ENCODE measurements at regions not wholly inside any gene's neighbourhood (a gene's known extent, or its start where the extent isn't known, plus 50 kb on each side); places are given as distances from the start of the nearest gene placed in this dataset.

DNA sequence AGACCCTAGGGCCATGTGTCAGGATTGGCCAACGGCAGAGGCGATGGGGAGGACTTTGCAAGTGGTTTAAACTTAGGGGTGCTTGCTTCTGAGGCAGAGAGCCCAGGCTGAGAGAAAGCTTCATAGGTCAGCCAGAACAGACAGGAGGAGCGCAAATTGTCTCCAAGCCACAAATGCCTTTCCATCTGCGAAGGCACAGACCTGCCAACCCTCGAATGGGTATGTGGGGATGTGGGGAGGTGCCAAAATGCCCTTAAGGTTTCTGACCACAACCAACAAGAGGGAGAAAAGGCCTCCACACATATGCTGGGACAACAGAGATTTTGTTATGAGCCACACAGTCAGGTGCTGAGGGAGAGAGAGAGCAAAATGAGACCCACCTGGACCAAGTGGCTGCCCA lies 283.6 kb downstream of the CYP26B1 start:
- DNase-seq (ENCODE audit: low read depth in 2 of 2): no peak

DNA sequence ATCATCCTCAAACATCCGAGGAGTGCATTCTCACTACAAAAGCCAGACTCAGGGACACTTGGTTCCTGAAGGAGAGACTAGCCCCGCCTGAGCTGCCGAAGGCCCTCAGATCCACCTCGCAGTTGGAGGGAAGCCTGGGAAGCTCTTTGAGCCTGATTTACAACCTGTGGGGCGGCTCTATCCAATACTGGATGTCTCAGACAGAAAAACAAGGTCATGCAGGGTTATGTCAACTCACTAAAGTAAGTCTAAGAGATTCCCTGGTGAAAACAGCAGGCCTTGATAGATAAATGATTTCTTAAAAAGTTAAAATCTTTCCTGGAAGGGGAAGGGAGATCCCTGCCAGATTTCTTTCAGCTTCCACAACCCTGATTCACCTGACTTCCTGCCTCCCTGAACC lies 284.3 kb downstream of the CYP26B1 start:
- no peak for DNase-seq (ENCODE audit: low read depth in 2 of 2)

DNA sequence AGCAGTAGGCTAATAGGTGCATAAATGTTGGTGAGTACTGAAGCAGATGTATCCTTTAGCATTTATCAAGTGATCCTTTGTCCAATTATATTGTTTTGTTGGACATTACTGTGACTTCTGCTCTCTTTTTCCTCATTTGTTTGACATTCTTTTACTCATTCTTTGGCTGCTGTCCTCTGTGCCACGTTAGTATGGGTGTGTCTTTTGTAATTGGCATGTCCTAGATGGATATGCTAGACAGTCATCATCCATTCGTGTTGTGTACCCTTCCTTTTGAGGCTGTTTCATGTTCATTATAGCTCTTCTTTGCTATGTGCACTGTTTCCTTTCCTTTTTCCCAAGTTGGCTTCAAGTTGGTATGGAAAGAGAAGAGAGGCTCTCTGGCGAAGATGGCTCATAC lies 284.7 kb downstream of the CYP26B1 start:
- DNase-seq (ENCODE audit: low read depth in 2 of 2): no peak

DNA sequence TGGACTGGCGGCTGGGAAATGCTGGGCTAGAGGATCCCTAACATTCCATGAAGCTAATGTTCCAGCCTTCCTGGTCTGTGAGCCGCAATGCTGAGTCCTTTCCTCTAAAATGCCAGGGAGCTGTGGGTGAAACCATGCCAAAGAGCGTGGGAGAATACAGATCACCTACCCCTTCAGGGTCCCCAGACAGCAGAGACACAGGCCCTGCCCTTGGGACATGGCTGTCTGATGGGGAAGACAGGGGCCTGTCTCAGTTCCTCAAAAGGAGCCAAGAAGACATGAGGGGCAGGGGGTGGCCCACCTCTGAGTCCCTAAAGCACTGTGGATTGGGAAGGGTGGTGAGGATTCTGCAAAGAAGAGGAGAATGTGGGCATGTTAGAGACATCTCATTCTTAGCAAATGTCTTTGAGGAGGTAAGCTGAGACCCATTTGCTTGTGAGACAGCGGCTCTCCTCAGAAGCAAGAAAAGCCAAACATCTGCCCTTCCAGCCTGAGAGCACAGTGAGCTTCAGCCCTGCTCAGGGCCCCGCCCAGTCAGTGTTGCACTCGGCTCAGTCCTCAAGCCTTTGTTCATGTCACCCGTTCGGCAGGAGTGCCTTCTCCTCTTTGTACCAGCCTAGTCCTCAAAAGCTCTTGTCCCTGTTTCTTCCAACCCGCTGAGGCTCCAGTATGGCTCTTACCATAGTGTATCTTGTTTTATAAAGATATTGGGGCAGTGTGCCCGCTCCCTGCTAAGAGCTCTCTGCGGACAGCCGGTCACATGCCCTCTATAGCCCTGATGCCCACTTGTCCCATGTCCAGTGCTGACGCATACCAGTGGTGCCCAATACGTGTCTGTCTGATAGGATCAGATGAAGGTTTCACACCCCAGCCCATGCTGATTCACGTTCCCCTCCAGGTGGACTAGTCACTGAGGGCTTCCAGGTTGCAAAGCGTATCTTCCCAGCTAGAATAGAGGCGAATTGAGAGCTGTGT lies 286.2 kb downstream of the CYP26B1 start:
- no peak for DNase-seq (ENCODE audit: low read depth in 2 of 2)

DNA sequence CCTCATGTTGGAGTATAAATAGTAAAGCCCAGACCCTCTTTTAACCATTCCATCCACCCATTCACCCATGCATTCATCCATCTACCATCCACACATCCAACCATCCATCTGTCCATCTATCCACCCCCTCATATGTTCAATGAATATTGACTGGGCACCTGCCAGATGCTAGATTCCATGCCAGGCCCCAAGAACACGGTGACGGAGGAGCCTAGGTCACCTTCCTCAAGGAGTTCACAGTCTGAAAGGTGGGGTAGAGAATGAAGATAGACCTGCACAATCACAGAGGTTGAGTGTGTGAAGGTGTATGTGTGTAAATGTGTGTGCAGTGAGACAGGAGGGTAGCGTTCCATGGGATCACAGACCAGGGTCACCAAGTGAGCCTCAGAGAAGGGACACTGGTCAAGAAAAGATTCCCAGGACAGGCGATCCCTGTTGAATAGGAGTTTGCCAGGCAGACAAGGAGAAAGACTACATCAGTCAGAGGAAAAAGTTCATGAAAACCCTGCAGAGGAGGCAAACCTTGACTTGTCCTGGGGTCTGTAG lies 287.2 kb downstream of the CYP26B1 start:
- no peak for DNase-seq (ENCODE audit: low read depth in 2 of 2)

DNA sequence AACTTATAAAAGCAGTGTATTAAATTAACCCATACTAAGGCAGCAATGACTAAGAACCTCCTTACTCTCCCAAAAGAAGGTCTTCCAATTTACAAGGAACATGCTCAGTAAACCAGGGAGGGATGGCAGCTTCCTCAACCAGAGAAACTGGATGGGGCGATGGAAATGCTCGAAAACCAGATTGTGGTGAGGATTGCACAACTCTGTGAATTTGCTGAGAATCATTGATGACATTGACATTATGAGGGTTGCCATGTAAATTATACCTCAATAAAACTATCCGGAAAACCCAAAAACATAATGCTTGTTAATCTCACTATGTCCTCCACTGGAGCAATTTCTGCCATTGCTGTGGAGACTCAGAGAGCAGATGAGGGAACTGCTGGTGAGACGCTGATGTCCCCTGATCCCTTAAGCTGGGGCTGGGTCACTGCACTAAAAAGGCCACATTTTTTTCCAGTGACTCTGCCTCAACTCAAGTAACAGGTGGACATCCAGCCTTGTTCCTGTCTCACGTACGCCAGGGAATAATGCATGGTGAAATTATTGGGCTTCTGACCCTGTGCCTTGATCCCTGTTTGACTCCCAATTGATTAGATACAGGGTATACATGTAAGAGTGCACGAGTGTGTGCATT lies 288.3 kb downstream of the CYP26B1 start:
- DNase-seq (ENCODE audit: low read depth in 2 of 2): no peak

DNA sequence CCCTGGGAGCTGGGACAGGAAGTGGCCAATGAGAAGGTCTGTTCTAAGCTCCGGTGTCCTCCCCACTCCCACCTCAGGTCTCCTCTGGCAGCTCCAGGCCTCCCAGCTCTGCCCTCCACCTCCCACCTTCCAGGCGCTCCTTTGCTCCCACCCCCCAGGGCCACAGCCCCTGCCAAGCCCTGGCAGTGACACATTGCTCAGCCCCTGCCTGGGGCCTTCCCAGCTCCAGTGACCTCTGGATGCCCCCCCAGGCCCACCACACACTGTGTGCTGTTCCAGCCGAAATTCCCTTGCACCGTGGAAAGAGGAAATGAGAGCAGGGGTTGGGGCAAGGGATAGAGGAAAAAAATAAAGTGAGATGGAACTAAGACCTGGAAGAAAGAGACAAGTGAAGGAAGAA lies 289.6 kb downstream of the CYP26B1 start:
- no peak for DNase-seq (ENCODE audit: low read depth in 2 of 2)

DNA sequence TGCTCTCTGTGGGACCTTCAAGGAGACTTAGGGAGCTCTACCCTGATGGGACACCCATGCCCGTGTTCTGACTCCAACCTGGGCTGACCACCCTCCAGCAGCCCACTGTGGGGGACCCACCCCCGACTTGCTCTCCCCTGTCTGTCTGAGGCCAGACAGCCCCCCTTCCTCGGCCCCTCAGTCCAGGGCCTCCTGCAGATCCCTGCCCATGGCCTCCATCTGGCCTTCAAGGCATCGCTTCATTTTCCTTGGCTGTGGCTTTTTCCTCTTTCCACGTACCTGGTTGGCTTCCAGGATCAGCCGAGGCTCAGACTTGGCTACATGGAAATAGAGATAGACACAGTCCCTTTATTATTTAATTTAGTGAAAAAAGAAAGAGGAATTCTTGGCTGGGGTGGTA lies 290.0 kb downstream of the CYP26B1 start:
- DNase-seq (ENCODE audit: low read depth in 2 of 2): no peak

DNA sequence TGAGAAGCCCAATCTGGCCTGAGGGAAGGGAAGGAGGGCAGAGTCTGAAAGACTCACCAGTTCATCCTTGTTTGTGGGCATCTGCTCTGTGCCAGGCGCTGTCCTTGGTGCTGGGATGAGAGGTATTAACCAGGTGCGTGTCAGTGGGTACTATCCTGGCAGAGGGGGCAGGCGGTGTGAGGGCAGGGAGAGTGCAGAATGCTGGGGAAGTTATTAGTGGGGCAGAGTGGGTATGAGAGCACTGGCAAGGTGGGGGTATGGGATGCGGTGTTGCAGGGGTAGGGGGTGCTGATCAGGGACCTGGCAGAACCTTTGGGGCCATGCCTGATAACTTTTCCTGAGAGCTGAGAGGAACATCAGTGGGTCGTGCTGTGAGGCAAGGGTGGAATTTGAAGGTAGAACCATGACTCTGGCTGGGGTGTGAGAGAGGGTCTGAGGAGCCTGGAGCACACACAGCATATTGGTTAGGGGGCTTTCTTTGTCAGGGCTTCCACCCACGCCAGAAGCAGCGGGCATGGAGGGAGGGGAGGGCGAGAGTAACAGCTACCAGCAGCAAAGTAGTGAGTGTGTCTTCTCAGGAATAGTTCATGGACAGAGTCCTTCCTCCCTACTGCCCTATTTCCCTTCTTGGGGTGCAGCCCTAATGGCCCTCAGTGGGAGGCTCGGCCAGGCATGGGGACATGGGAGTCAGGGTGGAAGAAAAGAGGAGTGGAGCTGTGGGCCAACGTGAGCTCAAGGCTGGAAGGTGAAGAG lies 290.7 kb downstream of the CYP26B1 start:
- DNase-seq (ENCODE audit: low read depth in 2 of 2): no peak

GRCh38 chr2:71853858-71854257 lies 293.8 kb downstream of the CYP26B1 start:
- DNase-seq (ENCODE audit: low read depth in 2 of 2): no peak

DNA sequence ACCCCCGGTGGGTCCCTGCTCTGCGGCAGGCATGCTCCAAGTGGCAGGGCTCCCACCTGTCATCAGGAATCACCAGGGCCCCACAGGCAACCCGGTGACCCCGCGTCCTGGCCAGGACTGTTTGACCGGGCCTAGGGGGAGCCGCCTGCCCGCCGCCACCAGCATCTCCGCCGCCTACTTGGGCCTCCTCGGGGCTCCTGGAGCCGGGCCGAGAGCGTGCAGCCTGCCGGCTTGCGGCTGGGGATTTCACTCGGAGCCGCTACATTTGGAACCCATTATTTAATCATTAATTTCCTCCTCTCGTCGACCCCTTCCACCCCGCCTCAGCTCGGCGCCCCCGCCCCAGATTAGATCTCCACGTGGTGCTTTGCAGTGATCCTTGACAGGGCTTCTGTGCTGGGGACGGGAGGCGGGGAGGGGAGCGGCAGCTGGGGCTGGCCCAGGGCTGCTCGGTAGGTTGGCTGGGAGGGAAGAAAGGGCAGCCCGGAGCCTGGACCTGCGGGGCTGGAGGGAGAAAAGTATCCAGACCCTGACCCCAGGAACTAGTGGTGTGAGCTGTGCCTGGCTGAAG lies 295.4 kb downstream of the CYP26B1 start:
- no peak for DNase-seq (ENCODE audit: low read depth in 2 of 2)

GRCh38 chr2:71851094-71851750 lies 296.4 kb downstream of the CYP26B1 start:
- DNase-seq (ENCODE audit: low read depth in 2 of 2): no peak

DNA sequence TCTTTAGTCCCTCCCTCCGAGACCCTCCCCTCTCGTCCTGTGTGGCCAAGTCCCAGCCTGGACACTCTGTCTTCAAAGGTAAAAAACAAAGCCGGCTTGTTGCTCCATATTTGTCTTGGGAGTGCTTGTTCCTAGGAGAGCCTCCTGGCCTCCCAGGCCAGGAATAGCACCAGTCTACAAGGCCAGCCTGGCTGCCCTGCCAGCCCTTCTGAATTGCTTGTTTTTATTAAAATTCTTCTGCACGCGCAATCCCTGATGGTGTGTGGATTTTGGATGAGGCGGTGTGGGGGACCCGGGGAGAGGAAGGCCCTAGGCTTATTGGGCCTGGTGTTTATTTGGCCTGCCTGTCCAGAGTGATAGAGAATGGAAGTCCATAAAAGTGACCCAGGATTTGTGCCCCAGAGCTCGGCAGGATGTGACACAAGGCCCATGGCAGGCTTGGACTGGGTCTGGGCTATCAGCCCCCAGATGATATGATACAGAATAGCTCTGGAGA lies 297.3 kb downstream of the CYP26B1 start:
- DNase-seq (ENCODE audit: low read depth in 2 of 2): no peak

DNA sequence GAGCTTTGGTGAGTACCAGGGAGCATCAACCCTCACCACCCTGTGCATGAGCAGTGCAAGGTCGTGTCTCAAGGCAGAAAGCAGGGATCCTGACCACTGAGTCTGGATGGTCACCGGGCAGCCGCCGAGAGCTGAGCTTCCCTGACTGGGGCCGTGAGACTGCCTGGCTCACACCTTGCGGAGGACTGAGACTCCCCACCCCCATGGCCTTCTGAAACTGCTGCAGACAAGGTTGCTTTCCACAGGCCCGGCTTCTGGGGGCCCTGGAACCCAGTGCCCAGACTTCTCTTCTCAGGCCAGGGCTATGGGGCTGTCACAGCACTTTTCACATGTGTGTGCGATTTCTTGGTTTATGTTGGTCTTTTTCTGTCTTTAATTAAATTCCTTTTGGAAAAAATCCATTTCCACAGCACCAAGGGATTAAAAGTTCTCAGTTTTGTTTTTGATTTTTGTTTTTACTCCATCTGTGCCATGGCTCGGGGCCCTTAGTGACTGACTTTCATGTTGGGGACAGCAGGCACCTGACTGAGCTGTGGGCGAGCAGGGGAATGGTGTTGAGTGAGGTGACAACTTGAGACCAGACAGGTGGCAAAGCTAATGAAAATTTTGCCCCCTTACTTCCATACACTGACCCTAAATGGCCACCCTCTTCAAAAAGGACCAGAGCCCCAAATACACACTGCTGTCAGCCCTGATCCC lies 297.9 kb downstream of the CYP26B1 start:
- no peak for DNase-seq (ENCODE audit: low read depth in 2 of 2)

DNA sequence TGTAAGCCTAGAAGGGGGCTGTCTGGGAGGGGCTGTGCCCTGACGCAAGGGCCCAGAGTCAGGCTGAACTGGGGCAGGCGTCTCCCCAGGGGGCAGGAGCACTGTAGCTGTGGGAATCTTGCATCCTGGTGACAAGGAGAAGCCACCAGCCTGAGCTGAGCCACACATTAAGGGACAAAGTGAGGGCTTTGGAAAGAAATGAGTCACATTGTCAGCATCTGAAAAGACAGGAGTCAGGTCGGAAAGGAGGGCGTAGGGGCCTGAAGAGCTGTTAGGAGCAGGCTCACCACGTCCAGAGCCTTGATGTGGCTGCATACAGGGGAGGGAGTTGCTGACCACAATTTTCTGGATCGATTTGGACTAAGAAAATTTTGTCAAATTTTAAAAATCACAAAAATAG lies 298.6 kb downstream of the CYP26B1 start:
- DNase-seq (ENCODE audit: low read depth in 2 of 2): no peak

GRCh38 chr2:71846669-71847291 lies 300.9 kb downstream of the CYP26B1 start:
- DNase-seq (ENCODE audit: low read depth in 2 of 2): no peak

GRCh38 chr2:71846072-71846471 lies 301.6 kb downstream of the CYP26B1 start:
- no peak for DNase-seq (ENCODE audit: low read depth in 2 of 2)

DNA sequence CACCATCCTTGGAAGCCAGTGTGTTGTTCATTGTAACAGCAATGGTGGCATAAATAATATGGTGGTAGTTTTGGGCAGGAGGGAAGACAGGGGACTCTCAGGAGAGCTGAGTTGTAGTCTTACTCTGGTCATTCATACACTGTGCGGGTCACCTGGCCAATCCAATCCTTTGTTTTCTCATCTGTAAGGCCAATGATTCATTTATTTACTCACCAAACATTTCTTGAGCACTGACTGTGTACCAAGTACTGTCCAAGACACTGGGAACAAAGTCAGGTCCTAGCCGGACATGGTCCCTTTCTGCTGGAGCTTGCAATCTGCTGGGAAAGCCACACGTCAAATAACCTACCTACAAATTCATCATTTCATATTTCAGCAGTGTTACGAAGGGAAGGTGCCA lies 302.7 kb downstream of the CYP26B1 start:
- DNase-seq (ENCODE audit: low read depth in 2 of 2): no peak

- DNase-seq (ENCODE audit: low read depth in 2 of 2): no peak
These were observed 304.2 kb downstream of the CYP26B1 start for GRCh38 chr2:71843391-71843850.

- no peak for DNase-seq (ENCODE audit: low read depth in 2 of 2)
These were observed 304.9 kb downstream of the CYP26B1 start for GRCh38 chr2:71842744-71843143.

Data from stimulated activated CD8-positive, alpha-beta memory T cell treated with anti-CD3 and anti-CD28 coated beads, Interleukin-7, amount 100 ng/mL, for 1 hour (primary cell).